Mucosa of descending colon (tissue), 3 donors: ENCODE measurements at regions not wholly inside any gene's neighbourhood (a gene's known extent, or its start where the extent isn't known, plus 50 kb on each side); places are given as distances from the start of the nearest gene placed in this dataset.

Experiments
- ATAC-seq: fragments of 200-7000 bp; cut with Tn5 transposase; one replicate; pipeline ENCODE4 v1.9.1; 2020; ENCODE audit warnings: mild to moderate bottlenecking, moderate library complexity
- DNase-seq, 3 donors: peaks; one replicate each; pipeline ENCODE4 v3.0.0-alpha.2; 2020
- H3K36me3 ChIP-seq: fragments of 200-600 bp; one replicate; pipeline ENCODE4 v1.8.0; 2021; ENCODE audit warnings: low read depth, mild to moderate bottlenecking
- H3K4me1 ChIP-seq: fragments of 200-600 bp; one replicate; pipeline ENCODE4 v1.8.0; 2021; ENCODE audit warnings: low read depth, mild to moderate bottlenecking
- H3K4me3 ChIP-seq: fragments of 200-600 bp; one replicate; pipeline ENCODE4 v1.8.0; 2021; ENCODE audit warnings: mild to moderate bottlenecking
- H3K9me3 ChIP-seq: fragments of 200-600 bp; one replicate; pipeline ENCODE4 v1.8.0; 2021; ENCODE audit warnings: mild to moderate bottlenecking
- intact Hi-C, 2 donors: fragments of 100-400 bp; cut with DNase I in 1 of 2; cut with micrococcal nuclease in 1 of 2; formaldehyde crosslinking; loops; one replicate each; pipeline versions ENCODE4 v1.11.0 to v1.11.1; 2022; cut with DNase I, micrococcal nuclease
- TF ChIP-seq, protein P1 (sequence below): fragments of 200-600 bp; IDR thresholded peaks from one replicate; pipeline ENCODE4 v1.8.0; 2022; ENCODE audit warnings: antibody characterized with exemption, mild to moderate bottlenecking
- donor health status: DM: no; HTN: no; CAD: no; lungs with moderate emphysema.
- donor health status: DM: no; HTN: no; CAD: no.
- donor health status: DM: no; HTN: yes; CAD: no.

- H3K36me3 ChIP-seq, result no peaks in the 10 kb centered on the region
- intact Hi-C loops, result no loop called here
- H3K4me1 ChIP-seq, result no peaks in the 10 kb centered on the region
- no peak for DNase-seq
- ATAC-seq, result no peak
- no peak overlapping the region for H3K4me3 ChIP-seq
- TF ChIP-seq, protein P1, sequence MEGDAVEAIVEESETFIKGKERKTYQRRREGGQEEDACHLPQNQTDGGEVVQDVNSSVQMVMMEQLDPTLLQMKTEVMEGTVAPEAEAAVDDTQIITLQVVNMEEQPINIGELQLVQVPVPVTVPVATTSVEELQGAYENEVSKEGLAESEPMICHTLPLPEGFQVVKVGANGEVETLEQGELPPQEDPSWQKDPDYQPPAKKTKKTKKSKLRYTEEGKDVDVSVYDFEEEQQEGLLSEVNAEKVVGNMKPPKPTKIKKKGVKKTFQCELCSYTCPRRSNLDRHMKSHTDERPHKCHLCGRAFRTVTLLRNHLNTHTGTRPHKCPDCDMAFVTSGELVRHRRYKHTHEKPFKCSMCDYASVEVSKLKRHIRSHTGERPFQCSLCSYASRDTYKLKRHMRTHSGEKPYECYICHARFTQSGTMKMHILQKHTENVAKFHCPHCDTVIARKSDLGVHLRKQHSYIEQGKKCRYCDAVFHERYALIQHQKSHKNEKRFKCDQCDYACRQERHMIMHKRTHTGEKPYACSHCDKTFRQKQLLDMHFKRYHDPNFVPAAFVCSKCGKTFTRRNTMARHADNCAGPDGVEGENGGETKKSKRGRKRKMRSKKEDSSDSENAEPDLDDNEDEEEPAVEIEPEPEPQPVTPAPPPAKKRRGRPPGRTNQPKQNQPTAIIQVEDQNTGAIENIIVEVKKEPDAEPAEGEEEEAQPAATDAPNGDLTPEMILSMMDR, result no peak
- no peaks in the 10 kb centered on the region for H3K9me3 ChIP-seq
Measured at GRCh38 chr15:61318802-61319525, 89.9 kb upstream of the RORA start.

DNA sequence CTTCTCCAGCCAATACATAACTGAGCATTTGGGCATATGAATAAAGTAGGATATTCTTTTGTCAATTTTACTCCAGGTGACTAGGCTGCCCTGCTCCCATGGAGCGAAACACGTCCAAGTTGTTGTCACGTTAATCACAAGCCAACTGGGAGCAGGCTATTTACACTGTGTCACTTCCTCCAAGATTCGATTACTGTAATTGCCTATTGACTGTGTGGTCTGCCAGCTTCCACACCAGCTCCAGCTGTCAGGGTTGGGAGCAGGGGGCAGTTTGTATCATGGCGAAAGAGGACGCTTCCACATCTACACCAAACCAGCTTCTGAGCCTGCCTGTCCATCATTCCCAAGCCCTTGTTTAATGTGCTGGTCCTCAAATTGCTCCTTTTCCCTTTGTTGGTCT is 89.2 kb upstream of the RORA start:
- peak; percentile 16 for ATAC-seq
- Histone ChIP-seq H3K36me3 (no peaks in the 10 kb centered on the region), H3K4me3 (no peak overlapping the region), H3K9me3 (no peaks in the 10 kb centered on the region), H3K4me1 (no peaks in the 10 kb centered on the region)
- TF ChIP-seq, protein P1, result no peak
- no peak for DNase-seq
- intact Hi-C loops, result no loop called here

- TF ChIP-seq, protein P1, result no peak
- Histone ChIP-seq H3K4me3 (no peak overlapping the region), H3K4me1 (no peaks in the 10 kb centered on the region), H3K9me3 (no peaks in the 10 kb centered on the region), H3K36me3 (no peaks in the 10 kb centered on the region)
- no peak for DNase-seq
- intact Hi-C loops, result no loop called here
- no peak for ATAC-seq
Measured at GRCh38 chr15:61315471-61315870, 86.4 kb upstream of the RORA start.

GRCh38 chr15:61314427-61314826 is 85.3 kb upstream of the RORA start:
- ATAC-seq (no peak), DNase-seq (no peak)
- intact Hi-C loops, result no loop called here
- TF ChIP-seq, protein P1, result no peak
- Histone ChIP-seq H3K4me3 (no peak overlapping the region), H3K36me3 (no peaks in the 10 kb centered on the region), H3K4me1 (no peaks in the 10 kb centered on the region), H3K9me3 (no peaks in the 10 kb centered on the region)

GRCh38 chr15:61309617-61310016 is 80.5 kb upstream of the RORA start:
- ATAC-seq, result no peak
- TF ChIP-seq, protein P1, result no peak
- Histone ChIP-seq H3K4me1 (no peaks in the 10 kb centered on the region), H3K9me3 (no peaks in the 10 kb centered on the region), H3K4me3 (no peak overlapping the region), H3K36me3 (no peaks in the 10 kb centered on the region)
- intact Hi-C loops, result no loop called here
- DNase-seq, result no peak
